GM20000 (cell line): ENCODE measurements at regions not wholly inside any gene's neighbourhood (a gene's known extent, or its start where the extent isn't known, plus 50 kb on each side); places are given as distances from the start of the nearest gene placed in this dataset.
"Not testable (repeated sequence)": the region's sequence is repeated elsewhere in the genome, so short reads cannot be mapped to it uniquely, and the experiment has no call there.

ENCODE experiments used
- DNase-seq: peaks from one replicate; pipeline ENCODE4 v3.0.0; 2012; ENCODE audit warnings: low spot score
- TF ChIP-seq, protein P1 (sequence below): IDR thresholded peaks from 2 replicates; pipeline ENCODE4 v1.5.1; 2012; ENCODE audit warnings: mild to moderate bottlenecking, control low read depth; ENCODE audit errors: extremely low read depth, missing control alignments

DNA sequence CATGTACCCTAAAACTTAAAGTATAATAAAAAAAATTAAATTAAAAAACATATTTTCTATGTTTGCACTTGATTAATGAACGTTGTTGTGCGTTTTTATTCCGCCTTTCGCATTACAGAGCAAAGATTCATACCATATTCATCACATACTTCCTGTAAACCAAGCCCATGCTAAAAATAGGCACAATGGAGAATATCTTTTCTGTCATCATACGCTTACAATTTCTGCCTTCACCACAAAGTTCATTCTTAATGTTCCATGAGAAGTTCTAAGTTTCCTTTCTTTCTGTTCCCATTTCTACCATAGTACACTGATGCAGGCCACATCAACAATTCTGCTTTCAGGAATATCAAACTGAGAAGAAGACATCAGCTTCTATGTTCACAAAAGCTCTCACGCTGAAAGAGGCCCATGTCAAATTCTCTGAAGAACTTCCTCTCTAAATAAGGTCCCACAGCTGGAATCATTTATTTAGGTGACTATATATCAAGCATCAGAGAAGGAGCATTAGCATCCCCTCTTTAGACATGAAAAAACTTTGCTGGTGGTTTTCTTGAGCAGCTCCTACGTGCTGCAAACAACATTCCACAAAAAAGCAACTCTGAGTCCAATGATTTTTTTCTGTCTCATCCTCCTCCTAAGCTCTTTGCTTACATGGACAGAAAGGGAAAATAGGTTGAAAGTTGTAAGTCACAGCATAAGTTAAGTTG, 456.4 kb downstream of the CDH10 start:
- DNase-seq = no peak
- TF ChIP-seq, protein P1, sequence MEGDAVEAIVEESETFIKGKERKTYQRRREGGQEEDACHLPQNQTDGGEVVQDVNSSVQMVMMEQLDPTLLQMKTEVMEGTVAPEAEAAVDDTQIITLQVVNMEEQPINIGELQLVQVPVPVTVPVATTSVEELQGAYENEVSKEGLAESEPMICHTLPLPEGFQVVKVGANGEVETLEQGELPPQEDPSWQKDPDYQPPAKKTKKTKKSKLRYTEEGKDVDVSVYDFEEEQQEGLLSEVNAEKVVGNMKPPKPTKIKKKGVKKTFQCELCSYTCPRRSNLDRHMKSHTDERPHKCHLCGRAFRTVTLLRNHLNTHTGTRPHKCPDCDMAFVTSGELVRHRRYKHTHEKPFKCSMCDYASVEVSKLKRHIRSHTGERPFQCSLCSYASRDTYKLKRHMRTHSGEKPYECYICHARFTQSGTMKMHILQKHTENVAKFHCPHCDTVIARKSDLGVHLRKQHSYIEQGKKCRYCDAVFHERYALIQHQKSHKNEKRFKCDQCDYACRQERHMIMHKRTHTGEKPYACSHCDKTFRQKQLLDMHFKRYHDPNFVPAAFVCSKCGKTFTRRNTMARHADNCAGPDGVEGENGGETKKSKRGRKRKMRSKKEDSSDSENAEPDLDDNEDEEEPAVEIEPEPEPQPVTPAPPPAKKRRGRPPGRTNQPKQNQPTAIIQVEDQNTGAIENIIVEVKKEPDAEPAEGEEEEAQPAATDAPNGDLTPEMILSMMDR = no peak

- TF ChIP-seq, protein P1 = no peak
- no peak for DNase-seq
Measured at GRCh38 chr5:24196789-24197188, 448.0 kb downstream of the CDH10 start.

DNA sequence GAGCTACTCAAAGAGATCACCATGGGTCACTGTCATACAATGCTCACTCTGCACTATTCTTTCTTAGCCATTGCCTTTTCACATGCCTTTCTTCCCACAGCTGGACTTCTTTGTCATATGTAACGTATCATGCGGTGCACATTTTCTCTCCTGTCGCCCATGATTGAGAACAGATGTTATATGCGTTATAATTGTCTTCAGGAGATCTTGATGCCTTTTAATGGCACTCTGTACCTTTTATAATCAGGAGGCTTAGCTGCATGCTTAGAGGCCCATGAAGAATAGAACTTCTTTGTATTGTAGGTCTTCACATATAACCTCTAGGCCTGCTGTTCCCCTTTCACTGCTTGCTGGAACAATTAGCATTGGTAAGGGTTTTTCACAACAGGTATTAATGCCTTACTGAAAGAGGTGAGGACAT, 436.1 kb downstream of the CDH10 start:
- TF ChIP-seq, protein P1 = no peak
- no peak for DNase-seq

DNA sequence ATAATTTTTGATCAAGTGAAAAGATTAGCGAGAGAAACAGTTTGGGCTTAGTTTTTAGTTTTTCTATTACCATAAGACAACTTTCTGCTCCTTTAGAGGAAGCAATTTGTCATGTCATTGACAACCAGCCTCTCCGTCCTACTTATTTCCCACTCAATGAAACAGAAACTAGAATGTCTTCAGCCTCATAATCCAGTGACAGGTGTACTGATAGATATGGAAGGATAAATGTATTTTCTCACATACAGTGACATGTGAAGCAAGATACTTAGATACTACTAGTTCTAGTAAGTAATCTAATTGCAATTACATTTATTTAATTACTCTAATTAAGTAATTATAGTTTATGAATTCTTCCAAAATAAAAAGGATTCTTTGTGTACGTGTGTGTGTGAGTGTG, 429.7 kb downstream of the CDH10 start:
- DNase-seq = no peak
- TF ChIP-seq, protein P1 = no peak

GRCh38 chr5:24222876-24223275, 421.9 kb downstream of the CDH10 start:
- DNase-seq = no peak
- TF ChIP-seq, protein P1 = no peak

- no peak for DNase-seq
- TF ChIP-seq, protein P1 = no peak
Measured at GRCh38 chr5:24225051-24225450, 419.7 kb downstream of the CDH10 start.

DNA sequence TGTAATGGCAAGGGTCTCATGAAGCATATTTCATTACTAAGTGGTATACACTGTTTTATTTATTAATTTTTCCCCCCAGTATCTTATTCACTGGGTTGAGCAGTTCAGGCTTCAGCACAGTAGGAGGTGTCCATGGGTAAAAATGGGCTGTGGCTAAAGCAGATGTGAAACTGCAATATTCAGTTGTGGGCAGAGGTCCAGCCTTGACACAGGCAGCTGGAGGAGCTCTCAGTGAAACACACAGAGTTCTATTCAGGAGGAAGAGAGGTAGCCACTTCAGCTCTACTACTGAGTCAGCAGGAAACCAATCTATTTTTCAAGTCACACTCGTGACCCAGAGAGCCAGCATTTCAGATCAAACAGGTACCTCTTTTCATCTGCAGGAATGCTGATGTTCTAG, 418.3 kb downstream of the CDH10 start:
- no peak for DNase-seq
- TF ChIP-seq, protein P1 = no peak

DNA sequence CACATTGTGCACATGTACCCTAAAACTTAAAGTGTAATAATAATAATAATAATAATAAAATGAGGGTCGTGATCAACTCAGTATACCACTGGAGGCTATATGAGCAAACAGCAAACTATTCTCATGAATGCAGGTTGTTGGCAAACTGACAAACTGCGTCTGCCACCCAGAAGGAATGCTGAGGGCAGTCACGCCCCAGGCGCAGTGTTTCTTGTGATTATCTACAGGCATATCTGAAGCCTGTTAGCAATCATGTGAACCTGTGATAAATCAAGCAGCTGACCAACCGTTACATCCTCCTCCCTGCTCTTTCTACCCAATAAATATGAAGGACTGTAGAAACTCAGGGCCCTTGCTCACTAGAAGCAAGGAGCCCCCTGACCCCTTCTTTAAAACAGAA, 416.9 kb downstream of the CDH10 start:
- not testable (repeated sequence) for DNase-seq
